H1 (cell line): ENCODE measurements at regions not wholly inside any gene's neighbourhood (a gene's known extent, or its start where the extent isn't known, plus 50 kb on each side); places are given as distances from the start of the nearest gene placed in this dataset.

ENCODE experiments used
- CTCF ChIA-PET: fragments of 300-600 bp; sonication (Branson Sonifier 250); formaldehyde crosslinking; loops from one replicate; lab custom pipeline; 2021; ENCODE audit not compliant: partially characterized antibody; lab: Charles Lee
- POLR2A ChIA-PET: fragments of 300-600 bp; sonication (Branson Sonifier 250); formaldehyde crosslinking; loops from one replicate; lab custom pipeline; 2021; ENCODE audit warnings: inconsistent platforms; ENCODE audit not compliant: partially characterized antibody; lab: Charles Lee
- DNase-seq, 2 experiments: peaks; one replicate each; pipeline versions ENCODE4 v3.0.0 to v3.0.0-alpha.2; 2010 to 2022; ENCODE audit warnings: low spot score in 2 of 2, low read depth in 1 of 2, mixed read lengths in 1 of 2
- FAIRE-seq: peaks from 2 replicates; lab custom pipeline; 2011; peaks lifted over from hg19 to GRCh38; lab: Jason Lieb, UNC
- H2AFZ ChIP-seq: 2 replicates; pipeline ENCODE4 v1.8.1; 2012; ENCODE audit warnings: low read length, inconsistent platforms
- H2AK5ac ChIP-seq: 2 replicates; pipeline ENCODE4 v1.6.1; 2013; ENCODE audit warnings: low read depth, low read length
- H2BK120ac ChIP-seq: replicated peaks from 2 replicates; pipeline ENCODE3; 2013; ENCODE audit warnings: low read depth, low read length, inconsistent platforms
- H2BK12ac ChIP-seq: 2 replicates; pipeline ENCODE4 v1.6.1; 2013; ENCODE audit warnings: low read depth, low read length
- H2BK15ac ChIP-seq: 2 replicates; pipeline ENCODE4 v1.6.1; 2013; ENCODE audit warnings: low read length
- H2BK20ac ChIP-seq: 2 replicates; pipeline ENCODE4 v1.6.1; 2013; ENCODE audit warnings: low read length
- H2BK5ac ChIP-seq: 2 replicates; pipeline ENCODE4 v1.6.1; 2013; ENCODE audit warnings: low read depth, low read length
- H3K14ac ChIP-seq: 2 replicates; pipeline ENCODE4 v1.6.1; 2013; ENCODE audit warnings: inconsistent platforms; ENCODE audit not compliant: insufficient read length
- H3K18ac ChIP-seq: 2 replicates; pipeline ENCODE4 v1.6.1; 2013; ENCODE audit warnings: low read length; ENCODE audit errors: extremely low read depth
- H3K23ac ChIP-seq: 2 replicates; pipeline ENCODE4 v1.6.1; 2013; ENCODE audit warnings: inconsistent platforms; ENCODE audit not compliant: insufficient read length
- H3K23me2 ChIP-seq: 2 replicates; pipeline ENCODE4 v1.6.1; 2013; ENCODE audit warnings: low read depth, low read length
- H3K27ac ChIP-seq: 2 replicates; pipeline ENCODE4 v1.6.1; 2011; ENCODE audit warnings: low read depth, low read length, inconsistent platforms
- H3K27me3 ChIP-seq, 4 experiments: replicated peaks in 1 of 4; 1 replicate in 1 of 4; 2 replicates in 3 of 4; pipeline versions ENCODE4 v1.6.1 to v1.8.1; 2011 to 2013; ENCODE audit warnings: low read length in 3 of 4, mild to moderate bottlenecking in 3 of 4, inconsistent platforms in 2 of 4, mixed read lengths in 2 of 4, moderate library complexity in 1 of 4; ENCODE audit not compliant: control insufficient read depth in 3 of 4, insufficient read depth in 3 of 4; ENCODE audit errors: extremely low read depth in 1 of 4
- H3K36me3 ChIP-seq, 4 experiments: 2 replicates each; pipeline versions ENCODE4 v1.6.1 to v1.8.1; 2011 to 2013; ENCODE audit warnings: mild to moderate bottlenecking in 4 of 4, low read length in 3 of 4, moderate library complexity in 2 of 4, control low read depth in 1 of 4, inconsistent platforms in 1 of 4; ENCODE audit not compliant: insufficient read depth in 4 of 4, control insufficient read depth in 2 of 4
- H3K4ac ChIP-seq: replicated peaks from 2 replicates; pipeline ENCODE3; 2013; ENCODE audit warnings: low read length, low read depth, mixed read lengths, inconsistent platforms; ENCODE audit not compliant: insufficient read length
- H3K4me1 ChIP-seq, 4 experiments: replicated peaks in 1 of 4; 1 replicate in 1 of 4; 2 replicates in 3 of 4; pipeline versions ENCODE4 v1.6.1 to v1.8.1; 2011 to 2013; ENCODE audit warnings: low read length in 3 of 4, inconsistent platforms in 2 of 4, mixed read lengths in 1 of 4; ENCODE audit not compliant: insufficient read depth in 4 of 4, control insufficient read depth in 3 of 4
- H3K4me2 ChIP-seq, 2 experiments: 2 replicates each; pipeline versions ENCODE4 v1.6.1 to v1.8.1; 2011 to 2013; ENCODE audit warnings: low read depth in 2 of 2, low read length in 2 of 2, control low read depth in 1 of 2, inconsistent platforms in 1 of 2, mild to moderate bottlenecking in 1 of 2; ENCODE audit not compliant: insufficient read depth in 1 of 2
- H3K4me3 ChIP-seq, 4 experiments: fragments of 200-600, 300-600 bp in 1 of 4; sonication (generic), shearing (Covaris generic), sonication (Bioruptor Twin) in 1 of 4; 2 replicates each; pipeline versions ENCODE4 v1.5.1 to v1.8.1; 2011 to 2016; ENCODE audit warnings: low read length in 4 of 4, low read depth in 3 of 4, control low read depth in 2 of 4, inconsistent platforms in 2 of 4, mild to moderate bottlenecking in 2 of 4, mixed read lengths in 1 of 4, moderate library complexity in 1 of 4; ENCODE audit not compliant: insufficient read depth in 2 of 4; ENCODE audit errors: extremely low read depth in 1 of 4
- H3K56ac ChIP-seq: replicated peaks from 2 replicates; pipeline ENCODE3; 2013; ENCODE audit warnings: low read depth, mild to moderate bottlenecking, mixed read lengths, low read length, inconsistent platforms; ENCODE audit not compliant: insufficient read length
- H3K79me1 ChIP-seq: 2 replicates; pipeline ENCODE4 v1.6.1; 2013; ENCODE audit warnings: low read depth, low read length, control low read depth
- H3K79me2 ChIP-seq, 2 experiments: 2 replicates each; pipeline versions ENCODE4 v1.6.1 to v1.8.1; 2012 to 2013; ENCODE audit warnings: low read length in 2 of 2, mild to moderate bottlenecking in 2 of 2, inconsistent platforms in 1 of 2; ENCODE audit not compliant: insufficient read depth in 2 of 2, control insufficient read depth in 1 of 2
- H3K9ac ChIP-seq, 4 experiments: replicated peaks in 1 of 4; 1 replicate in 1 of 4; 2 replicates in 3 of 4; pipeline versions ENCODE4 v1.6.1 to v1.8.1; 2011 to 2013; ENCODE audit warnings: low read depth in 3 of 4, low read length in 3 of 4, control low read depth in 2 of 4, mild to moderate bottlenecking in 2 of 4, moderate library complexity in 2 of 4, inconsistent platforms in 1 of 4; ENCODE audit errors: extremely low read depth in 1 of 4
- H3K9me3 ChIP-seq, 2 experiments: 2 replicates each; pipeline versions ENCODE4 v1.6.1 to v1.8.1; 2012 to 2013; ENCODE audit warnings: mild to moderate bottlenecking in 2 of 2, moderate library complexity in 2 of 2, control low read depth in 1 of 2, inconsistent platforms in 1 of 2, low read depth in 1 of 2, low read length in 1 of 2, mixed read lengths in 1 of 2; ENCODE audit not compliant: insufficient read depth in 2 of 2
- H4K20me1 ChIP-seq, 2 experiments: replicated peaks in 1 of 2; 2 replicates each; pipeline versions ENCODE3 to v1.8.1; 2011 to 2013; ENCODE audit warnings: inconsistent platforms in 2 of 2, low read length in 2 of 2, mild to moderate bottlenecking in 1 of 2; ENCODE audit not compliant: insufficient read depth in 2 of 2, control insufficient read depth in 1 of 2
- H4K5ac ChIP-seq: 2 replicates; pipeline ENCODE4 v1.6.1; 2013; ENCODE audit warnings: low read length, low read depth, mixed read lengths, inconsistent platforms; ENCODE audit not compliant: insufficient read length
- H4K8ac ChIP-seq: 2 replicates; pipeline ENCODE4 v1.8.0; 2013; ENCODE audit warnings: mild to moderate bottlenecking, moderate library complexity, low read length, inconsistent platforms; ENCODE audit not compliant: insufficient read depth; ENCODE audit errors: extremely low read depth
- H4K91ac ChIP-seq: replicated peaks from 2 replicates; pipeline ENCODE3; 2013; ENCODE audit warnings: low read length, mixed read lengths, inconsistent platforms; ENCODE audit not compliant: insufficient read length
- ASH2L ChIP-seq: fragments of 200-600, 300-600 bp; sonication (generic); IDR thresholded peaks from one replicate; pipeline ENCODE4 v1.7.1; 2017; ENCODE audit warnings: low read length
- CBX8 ChIP-seq: fragments of 300-800, 300-1000 bp; sonication (generic); IDR thresholded peaks from 2 replicates; pipeline ENCODE4 v1.7.1; 2016; ENCODE audit warnings: low read depth, low read length, borderline replicate concordance
- CREB1 ChIP-seq: IDR thresholded peaks from 2 replicates; pipeline ENCODE4 v1.6.1; 2012; ENCODE audit warnings: inconsistent platforms
- E2F6 ChIP-seq: IDR thresholded peaks from 2 replicates; pipeline ENCODE4 v1.6.1; 2012; ENCODE audit warnings: inconsistent platforms
- FOSL1 ChIP-seq: IDR thresholded peaks from 2 replicates; pipeline ENCODE4 v1.6.1; 2011; ENCODE audit warnings: mild to moderate bottlenecking, low read depth, low read length, moderate library complexity; ENCODE audit not compliant: insufficient read depth
- GABPA ChIP-seq: IDR thresholded peaks from 2 replicates; pipeline ENCODE4 v1.6.1; 2011; ENCODE audit warnings: mild to moderate bottlenecking, low read length, moderate library complexity, borderline replicate concordance; ENCODE audit not compliant: insufficient read depth
- HDAC2 ChIP-seq, 2 experiments: fragments of 300-600 bp in 1 of 2; sonication (generic) in 1 of 2; IDR thresholded peaks; 2 replicates each; pipeline ENCODE4 v1.6.1; 2011 to 2012; ENCODE audit warnings: low read depth in 2 of 2, low read length in 2 of 2, mild to moderate bottlenecking in 2 of 2, moderate library complexity in 2 of 2, borderline replicate concordance in 1 of 2, inconsistent platforms in 1 of 2
- NRF1 ChIP-seq: IDR thresholded peaks from 2 replicates; pipeline ENCODE4 v1.6.1; 2011; ENCODE audit warnings: mild to moderate bottlenecking, low read depth, low read length, improper control_type of control experiment
- POLR2AphosphoS5 ChIP-seq: IDR thresholded peaks from 2 replicates; pipeline ENCODE4 v1.6.1; 2011; ENCODE audit warnings: low read depth, low read length
- SP2 ChIP-seq: IDR thresholded peaks from 2 replicates; pipeline ENCODE4 v1.6.1; 2012; ENCODE audit warnings: mild to moderate bottlenecking, low read length, inconsistent platforms
- SUZ12 ChIP-seq: fragments of 200-600 bp; sonication (generic); IDR thresholded peaks from 2 replicates; pipeline ENCODE4 v1.6.1; 2012; ENCODE audit warnings: mild to moderate bottlenecking, inconsistent platforms, low read length, moderate library complexity, mixed read lengths
- WGBS, 2 experiments: shearing (Covaris generic) in 1 of 2; methylation state at CpG; one replicate each; pipeline versions ENCODE4 v1.1.6 to v1.1.7; 2013 to 2015; ENCODE audit warnings: low lambda C conversion rate in 2 of 2, mixed read lengths in 2 of 2, inconsistent platforms in 1 of 2, low coverage in 1 of 2, missing lambda C conversion rate in 1 of 2; ENCODE audit not compliant: insufficient replicate concordance in 2 of 2, insufficient coverage in 1 of 2, insufficient read length in 1 of 2; ENCODE audit errors: extremely low coverage in 1 of 2, missing lambda C conversion rate in 1 of 2; 5-methylcytosine and 5-hydroxymethylcytosine counted together
- TF ChIP-seq, protein P1 (sequence below), 3 experiments: IDR thresholded peaks; 1 replicate in 2 of 3; 2 replicates in 1 of 3; pipeline versions ENCODE4 v1.5.1 to v1.6.1; 2011; ENCODE audit warnings: low read length in 3 of 3, mild to moderate bottlenecking in 3 of 3, inconsistent platforms in 2 of 3, low read depth in 1 of 3, moderate library complexity in 1 of 3; ENCODE audit not compliant: insufficient read depth in 1 of 3; ENCODE audit errors: control extremely low read depth in 1 of 3

DNA sequence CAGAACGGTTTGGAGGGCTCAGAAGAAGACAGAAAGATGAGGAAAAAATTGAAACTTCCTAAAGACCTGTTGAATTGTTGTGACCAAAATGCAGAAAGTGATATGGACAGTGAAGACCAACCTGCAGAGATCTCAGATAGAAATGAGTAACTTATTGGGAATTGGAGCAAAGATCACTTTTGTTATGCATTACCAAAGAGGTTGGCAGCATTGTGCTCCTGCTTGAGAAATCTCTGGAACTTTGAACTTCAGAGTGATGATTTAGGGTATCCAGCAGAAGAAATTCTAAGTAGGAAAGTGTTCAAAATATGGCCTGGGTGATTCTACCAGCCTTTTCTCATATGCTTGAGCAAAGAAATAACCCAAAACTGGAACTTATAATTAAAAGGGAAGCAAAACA lies 136.0 kb downstream of the GJA1 start:
- Histone ChIP-seq H3K36me3 (no peaks in the 10 kb centered on the region), H2AK5ac (no peak overlapping the region)
- no peak for FAIRE-seq
- TF ChIP-seq SUZ12 (no peak), CBX8 (no peak), POLR2AphosphoS5 (no peak), NRF1 (no peak), HDAC2 (IDR thresholded peaks at IDR 0.05; ENCODE audit: borderline replicate concordance in 1 of 2, low read depth in 2 of 2, low read length in 2 of 2) (no peak), ASH2L (no peak), GABPA (no peak), E2F6 (no peak), CREB1 (no peak), FOSL1 (no peak), SP2 (no peak)
- TF ChIP-seq, protein P1, sequence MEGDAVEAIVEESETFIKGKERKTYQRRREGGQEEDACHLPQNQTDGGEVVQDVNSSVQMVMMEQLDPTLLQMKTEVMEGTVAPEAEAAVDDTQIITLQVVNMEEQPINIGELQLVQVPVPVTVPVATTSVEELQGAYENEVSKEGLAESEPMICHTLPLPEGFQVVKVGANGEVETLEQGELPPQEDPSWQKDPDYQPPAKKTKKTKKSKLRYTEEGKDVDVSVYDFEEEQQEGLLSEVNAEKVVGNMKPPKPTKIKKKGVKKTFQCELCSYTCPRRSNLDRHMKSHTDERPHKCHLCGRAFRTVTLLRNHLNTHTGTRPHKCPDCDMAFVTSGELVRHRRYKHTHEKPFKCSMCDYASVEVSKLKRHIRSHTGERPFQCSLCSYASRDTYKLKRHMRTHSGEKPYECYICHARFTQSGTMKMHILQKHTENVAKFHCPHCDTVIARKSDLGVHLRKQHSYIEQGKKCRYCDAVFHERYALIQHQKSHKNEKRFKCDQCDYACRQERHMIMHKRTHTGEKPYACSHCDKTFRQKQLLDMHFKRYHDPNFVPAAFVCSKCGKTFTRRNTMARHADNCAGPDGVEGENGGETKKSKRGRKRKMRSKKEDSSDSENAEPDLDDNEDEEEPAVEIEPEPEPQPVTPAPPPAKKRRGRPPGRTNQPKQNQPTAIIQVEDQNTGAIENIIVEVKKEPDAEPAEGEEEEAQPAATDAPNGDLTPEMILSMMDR (IDR thresholded peaks at IDR 0.05; ENCODE audit: control extremely low read depth in 1 of 3, insufficient read depth in 1 of 3, low read depth in 1 of 3, low read length in 3 of 3) = no peak

More for the DNA sequence above, 136.0 kb downstream of the GJA1 start:
- 80% methylated on average over 1 of the region's 1 CpG; no CpG with 5 or more reads in 1 of the 2 experiments for WGBS, 2 experiments
- H3K18ac ChIP-seq = no peak overlapping the region
- no peaks in the 10 kb centered on the region for H3K23me2 ChIP-seq
- H3K27me3 ChIP-seq = no peaks in the 10 kb centered on the region
- H4K20me1 ChIP-seq = no peaks in the 10 kb centered on the region
- H3K4ac ChIP-seq = no peak overlapping the region
- H3K4me3 ChIP-seq = no peak overlapping the region
- no peak overlapping the region for H3K23ac ChIP-seq
- H2BK20ac ChIP-seq = no peak overlapping the region
- no peaks in the 10 kb centered on the region for H3K79me2 ChIP-seq
- no peak overlapping the region for H2BK5ac ChIP-seq
- no peak overlapping the region for H3K9ac ChIP-seq
- no peak overlapping the region for H4K5ac ChIP-seq
- H3K4me2 ChIP-seq = no peak overlapping the region
- CTCF ChIA-PET = no interaction called here
- no peak overlapping the region for H3K56ac ChIP-seq
- no peak overlapping the region for H2BK120ac ChIP-seq
- no peak overlapping the region for H4K91ac ChIP-seq
- no peaks in the 10 kb centered on the region for H3K79me1 ChIP-seq
- H3K4me1 ChIP-seq = peaks cover 0 to 2% (median 0%) of the 10 kb centered on the region in 4 experiments; a peak in 1 of 7 replicates
- POLR2A ChIA-PET = no interaction called here
- H3K14ac ChIP-seq = no peak overlapping the region
- no peak overlapping the region for H4K8ac ChIP-seq
- no peak overlapping the region for H2BK12ac ChIP-seq
- no peak overlapping the region for H2BK15ac ChIP-seq
- H2AFZ ChIP-seq = no peak overlapping the region
- H3K9me3 ChIP-seq = peaks cover 4 to 8% of the 10 kb centered on the region in 2 experiments; a peak in 2 of 4 replicates
- DNase-seq = no peak
- H3K27ac ChIP-seq = no peak overlapping the region
